NCI-H1105 treated with DMSO at 0.1 percent for 48 hours (cell line): ENCODE measurements at regions not wholly inside any gene's neighbourhood (a gene's known extent, or its start where the extent isn't known, plus 50 kb on each side); places are given as distances from the start of the nearest gene placed in this dataset.

Experiments
- DNase-seq: peaks from one replicate; lab custom pipeline; 2025; lab: John Stamatoyannopoulos, UW

GRCh38 chr10:123455861-123456260 is 210.3 kb upstream of the GPR26 start:
- DNase-seq, result no peak

DNA sequence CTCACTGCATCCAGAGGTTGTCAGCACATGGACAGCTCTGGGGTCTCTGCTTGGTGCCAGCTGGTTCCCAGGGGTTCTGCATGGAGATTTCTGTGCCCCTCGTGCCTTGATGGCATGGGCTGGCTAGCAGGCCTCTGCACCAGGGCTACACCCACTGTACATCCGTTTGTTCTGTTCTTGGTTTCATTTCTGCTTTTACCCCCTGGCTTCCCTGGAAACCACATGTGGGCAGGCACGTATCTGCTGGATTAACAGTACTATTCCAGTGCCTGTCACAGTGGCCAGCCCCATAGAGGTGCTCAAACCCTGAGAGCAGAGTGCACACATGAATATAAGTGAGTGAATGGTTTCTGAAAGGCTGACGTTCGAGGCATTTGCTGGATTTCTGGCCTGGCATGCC is 207.2 kb upstream of the GPR26 start:
- no peak for DNase-seq

DNA sequence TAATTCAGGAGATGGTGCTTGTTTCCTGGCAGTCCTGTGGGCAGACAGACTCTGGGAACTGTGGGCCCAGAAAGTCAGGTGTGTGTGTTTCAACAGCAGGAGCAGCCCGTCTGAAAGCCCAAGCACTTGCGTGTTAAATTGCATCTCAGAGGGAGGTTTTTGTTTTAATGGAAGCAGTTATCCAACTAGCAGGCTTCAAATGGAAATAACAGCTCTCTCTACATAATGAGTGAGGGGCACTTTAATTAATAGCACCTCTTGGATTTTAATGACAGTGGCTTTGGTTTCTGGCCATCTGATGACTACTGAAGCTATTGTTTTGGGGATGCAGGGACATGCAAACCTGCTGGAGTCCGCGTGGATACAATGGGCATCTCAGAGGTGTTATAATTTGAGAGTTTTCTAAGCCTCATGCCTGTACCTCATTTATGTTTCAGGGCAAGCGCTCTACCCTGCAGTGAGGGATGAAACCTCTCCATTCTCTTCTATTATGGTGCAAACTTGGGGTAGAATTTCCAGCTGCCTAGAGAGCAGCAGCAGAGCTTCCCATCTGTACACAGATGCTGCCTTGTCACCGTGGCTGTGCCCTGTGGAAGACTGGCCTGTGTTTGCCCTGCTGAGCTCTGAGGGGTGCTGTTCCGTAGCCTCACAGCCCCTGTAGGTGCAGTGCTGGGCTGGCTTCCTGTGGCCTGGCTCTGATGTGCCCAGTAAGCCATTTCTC is 206.6 kb upstream of the GPR26 start:
- peak; percentile 55 for DNase-seq

- DNase-seq, result no peak
These were observed 203.9 kb upstream of the GPR26 start for GRCh38 chr10:123462246-123462645.

GRCh38 chr10:123462756-123463155 is 203.4 kb upstream of the GPR26 start:
- no peak for DNase-seq

GRCh38 chr10:123463181-123463580 is 203.0 kb upstream of the GPR26 start:
- no peak for DNase-seq

DNA sequence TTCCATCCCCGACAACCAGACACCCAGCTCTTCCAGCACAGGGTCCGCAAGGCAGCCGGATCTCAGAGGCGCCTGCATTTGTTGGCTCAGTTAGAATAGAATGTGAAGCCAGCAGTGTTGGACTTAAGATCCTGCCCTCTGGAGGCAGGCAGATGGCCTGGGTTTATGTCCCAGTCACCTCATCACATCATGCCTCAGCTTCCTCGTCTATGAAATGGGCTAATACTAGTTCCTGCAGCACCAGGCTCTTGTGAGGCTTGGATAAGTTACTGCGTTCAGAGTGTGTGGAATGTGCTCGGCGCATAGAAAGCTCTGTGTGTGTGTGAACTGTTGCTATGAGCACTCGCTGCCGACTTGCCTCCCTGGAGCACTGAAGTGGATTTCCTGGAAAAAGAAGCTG is 202.5 kb upstream of the GPR26 start:
- DNase-seq, result no peak

- no peak for DNase-seq
These were observed 201.5 kb upstream of the GPR26 start for GRCh38 chr10:123464430-123465323.

GRCh38 chr10:123470336-123470921 is 195.7 kb upstream of the GPR26 start:
- DNase-seq, result peak; percentile 68

DNA sequence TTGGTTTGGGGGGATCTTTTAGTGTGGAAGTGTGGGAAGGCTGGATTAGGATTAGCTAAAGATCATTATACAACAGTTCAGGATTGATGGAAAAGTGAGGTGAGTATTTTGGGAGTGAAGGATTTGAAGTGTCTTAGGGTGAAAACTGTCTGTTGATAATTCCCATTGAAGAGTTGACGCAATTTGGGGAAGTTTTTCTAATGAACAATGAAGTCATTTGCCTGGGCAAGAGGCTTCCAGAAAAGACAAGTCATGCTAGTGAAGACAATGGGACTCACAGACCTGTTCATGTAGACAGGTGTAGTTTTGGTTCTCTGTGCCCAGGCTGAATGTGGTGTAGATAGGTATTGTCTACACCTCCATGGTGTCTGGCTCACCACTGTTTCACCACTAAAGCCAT is 194.3 kb upstream of the GPR26 start:
- no peak for DNase-seq

GRCh38 chr10:123472606-123473005 is 193.5 kb upstream of the GPR26 start:
- no peak for DNase-seq

GRCh38 chr10:123474700-123475099 is 191.5 kb upstream of the GPR26 start:
- DNase-seq, result no peak

- no peak for DNase-seq
These were observed 190.7 kb upstream of the GPR26 start for GRCh38 chr10:123475466-123475865.

DNA sequence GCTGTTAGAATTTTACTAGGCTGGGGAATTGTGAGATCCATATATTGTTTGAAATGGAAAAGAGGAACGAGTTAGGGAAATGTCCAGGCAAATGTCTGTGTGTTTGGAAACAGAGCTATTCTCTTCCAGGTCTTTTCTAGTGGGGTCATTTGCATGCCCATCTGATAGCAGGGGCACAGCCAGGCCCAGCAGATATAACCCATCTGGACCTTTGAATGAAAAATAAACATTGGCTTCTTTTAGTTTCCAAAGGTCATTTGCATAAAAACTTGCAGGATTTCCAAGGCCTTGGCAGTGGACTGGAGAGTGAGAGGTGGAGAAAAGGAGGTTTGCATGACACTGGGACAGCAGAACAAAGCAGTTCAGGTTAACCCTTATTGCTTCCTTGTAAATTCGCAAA is 188.0 kb upstream of the GPR26 start:
- no peak for DNase-seq

- DNase-seq, result no peak
These were observed 186.5 kb upstream of the GPR26 start for GRCh38 chr10:123479640-123480039.

GRCh38 chr10:123480344-123480743 is 185.8 kb upstream of the GPR26 start:
- DNase-seq, result no peak

DNA sequence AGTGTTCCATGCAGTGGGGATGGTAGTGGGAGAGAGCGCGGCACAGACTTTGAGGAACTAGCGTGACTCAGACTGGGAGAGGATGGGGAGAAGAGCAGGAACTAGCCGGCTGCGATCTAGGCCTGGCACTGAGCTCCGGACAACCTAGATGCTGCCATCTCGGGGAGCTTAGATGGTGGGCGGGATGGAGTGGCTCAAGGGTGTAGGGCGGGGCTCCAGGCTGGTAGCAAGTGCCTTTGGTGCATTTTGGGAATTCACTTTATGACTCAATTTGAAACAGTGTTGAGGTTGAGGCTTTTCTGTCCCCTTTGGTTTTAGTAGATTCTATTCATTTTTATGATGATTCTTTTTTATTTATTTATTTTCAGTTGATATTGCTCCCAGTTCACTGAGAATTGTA is 185.3 kb upstream of the GPR26 start:
- DNase-seq, result no peak

GRCh38 chr10:123484722-123485121 is 181.4 kb upstream of the GPR26 start:
- DNase-seq, result no peak

GRCh38 chr10:123485341-123485960 is 180.7 kb upstream of the GPR26 start:
- DNase-seq, result peak; percentile 27

DNA sequence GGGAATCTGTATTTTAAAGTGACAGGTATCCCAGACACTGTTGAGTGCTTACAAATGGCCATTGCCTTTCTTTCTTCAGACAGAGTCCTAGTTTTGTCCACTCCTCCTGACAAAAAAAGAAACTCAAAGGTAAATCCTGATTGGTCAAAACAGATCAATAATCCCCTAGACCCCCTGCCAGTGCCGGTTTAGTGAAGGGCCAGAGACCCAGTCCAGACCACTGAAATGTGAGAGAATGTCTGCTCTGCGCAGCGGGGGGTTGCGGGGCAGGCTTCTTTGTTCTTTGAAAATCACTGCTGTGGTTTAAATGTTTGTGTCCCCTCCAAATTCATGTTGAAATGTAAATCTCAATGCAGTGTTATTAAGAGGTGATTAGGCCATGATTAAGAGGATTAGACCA is 177.7 kb upstream of the GPR26 start:
- no peak for DNase-seq

- no peak for DNase-seq
These were observed 174.8 kb upstream of the GPR26 start for GRCh38 chr10:123491364-123491763.

GRCh38 chr10:123492016-123492415 is 174.1 kb upstream of the GPR26 start:
- DNase-seq, result no peak
